Pancreas (tissue), 10 donors: ENCODE measurements at regions not wholly inside any gene's neighbourhood (a gene's known extent, or its start where the extent isn't known, plus 50 kb on each side); places are given as distances from the start of the nearest gene placed in this dataset.

ENCODE experiments used
- ATAC-seq, 4 donors: fragments of 200-7000 bp; cut with Tn5 transposase; one replicate each; pipeline versions ENCODE4 v1.8.0 to v1.9.1; 2020; ENCODE audit warnings: mild to moderate bottlenecking in 4 of 4, moderate library complexity in 4 of 4
- DNase-seq, 6 donors: peaks; one replicate each; pipeline ENCODE4 v3.0.0-alpha.2; 2020
- FAIRE-seq: peaks from 2 replicates; lab custom pipeline; 2012; peaks lifted over from hg19 to GRCh38; lab: Jason Lieb, UNC
- H3K27ac ChIP-seq, 4 donors: fragments of 200-600 bp; sonication (generic); 1 replicate in 3 of 4; 2 replicates in 1 of 4; pipeline versions ENCODE4 v1.5.0 to v1.8.0; 2020
- H3K27me3 ChIP-seq, 4 donors: fragments of 200-600 bp; one replicate each; pipeline ENCODE4 v1.8.0; 2021
- H3K36me3 ChIP-seq, 3 donors: fragments of 200-600 bp; sonication (generic) in 1 of 3; one replicate each; pipeline versions ENCODE4 v1.5.0 to v1.8.0; 2020 to 2021
- H3K4me1 ChIP-seq, 3 donors: fragments of 200-600 bp; one replicate each; pipeline ENCODE4 v1.8.0; 2021
- H3K4me3 ChIP-seq, 4 donors: fragments of 200-600 bp; sonication (generic) in 2 of 4; one replicate each; pipeline versions ENCODE4 v1.5.0 to v1.8.0; 2020 to 2021
- H3K9me3 ChIP-seq, 4 donors: fragments of 200-600 bp; one replicate each; pipeline ENCODE4 v1.8.0; 2021
- WGBS, 2 donors: extraction: QIAGEN DNeasy Blood & Tissue Kit; methylation state at CpG; one replicate each; pipeline ENCODE4 v1.1.7; 2013; 5-methylcytosine and 5-hydroxymethylcytosine counted together
- intact Hi-C, 3 donors: fragments of 100-400 bp; cut with DNase I; formaldehyde crosslinking; loops; one replicate each; pipeline versions ENCODE4 v1.11.1 to v1.14.2; 2022
- TF ChIP-seq, protein P1 (sequence below), 4 donors: fragments of 200-600 bp; sonication (generic) in 3 of 4; IDR thresholded peaks; one replicate each; pipeline versions ENCODE4 v1.5.0 to v1.8.0; 2021; ENCODE audit warnings: antibody characterized with exemption in 4 of 4
- donor health status: healthy with polysubstance abuse.
- donor health status: DM: no; HTN: no; CAD: no; lungs with moderate emphysema.
- donor health status: DM: no; HTN: no; CAD: no.
- donor health status: control.
- donor health status: control.
- donor health status: Bipolar disorder and iron deficiency.
- donor health status: DM: yes; HTN: yes; CAD: no.
- donor health status: DM: no; HTN: no; CAD: no.
- donor health status: DM: no; HTN: no; CAD: no.
- donor health status: DM: yes; HTN: yes; CAD: no.

DNA sequence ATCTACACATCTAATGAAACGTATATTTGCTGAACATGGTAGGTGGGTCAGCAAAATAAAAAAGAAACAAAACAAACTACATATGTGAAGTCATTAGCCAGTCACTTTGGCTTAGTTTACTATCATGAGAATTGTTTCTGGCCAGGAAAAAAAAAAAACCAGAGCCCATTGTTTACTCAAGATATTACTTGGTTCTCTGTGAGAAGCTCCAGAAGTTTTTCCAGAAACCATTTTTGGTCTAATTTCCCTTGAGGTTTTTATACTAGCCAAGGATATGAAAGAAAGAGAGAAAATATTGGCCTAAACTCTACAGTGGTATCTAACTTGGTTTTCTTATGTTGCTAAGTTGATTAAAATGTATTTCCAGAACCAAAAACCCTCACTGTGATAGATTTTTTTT lies 259.1 kb downstream of the PDHA2 start:
- Histone ChIP-seq H3K4me1 (peaks cover 9 to 18% (median 9%) of the 10 kb centered on the region in 3 donors), H3K9me3 (no peaks in the 10 kb centered on the region), H3K4me3 (no peak overlapping the region), H3K36me3 (no peaks in the 10 kb centered on the region), H3K27me3 (no peaks in the 10 kb centered on the region), H3K27ac (peak overlapping the region in 2 of 4 donors; percentile 18 to 40)
- WGBS, 2 donors: 32 to 34% methylated on average over 1 of the region's 1 CpG
- peak in 3 of 4 donors; percentile 75 to 89 (median 76) for ATAC-seq
- no peak for FAIRE-seq
- TF ChIP-seq, protein P1, sequence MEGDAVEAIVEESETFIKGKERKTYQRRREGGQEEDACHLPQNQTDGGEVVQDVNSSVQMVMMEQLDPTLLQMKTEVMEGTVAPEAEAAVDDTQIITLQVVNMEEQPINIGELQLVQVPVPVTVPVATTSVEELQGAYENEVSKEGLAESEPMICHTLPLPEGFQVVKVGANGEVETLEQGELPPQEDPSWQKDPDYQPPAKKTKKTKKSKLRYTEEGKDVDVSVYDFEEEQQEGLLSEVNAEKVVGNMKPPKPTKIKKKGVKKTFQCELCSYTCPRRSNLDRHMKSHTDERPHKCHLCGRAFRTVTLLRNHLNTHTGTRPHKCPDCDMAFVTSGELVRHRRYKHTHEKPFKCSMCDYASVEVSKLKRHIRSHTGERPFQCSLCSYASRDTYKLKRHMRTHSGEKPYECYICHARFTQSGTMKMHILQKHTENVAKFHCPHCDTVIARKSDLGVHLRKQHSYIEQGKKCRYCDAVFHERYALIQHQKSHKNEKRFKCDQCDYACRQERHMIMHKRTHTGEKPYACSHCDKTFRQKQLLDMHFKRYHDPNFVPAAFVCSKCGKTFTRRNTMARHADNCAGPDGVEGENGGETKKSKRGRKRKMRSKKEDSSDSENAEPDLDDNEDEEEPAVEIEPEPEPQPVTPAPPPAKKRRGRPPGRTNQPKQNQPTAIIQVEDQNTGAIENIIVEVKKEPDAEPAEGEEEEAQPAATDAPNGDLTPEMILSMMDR (IDR thresholded peaks at IDR 0.05): no peak
- DNase-seq: no peak
- intact Hi-C loops: no loop called here

DNA sequence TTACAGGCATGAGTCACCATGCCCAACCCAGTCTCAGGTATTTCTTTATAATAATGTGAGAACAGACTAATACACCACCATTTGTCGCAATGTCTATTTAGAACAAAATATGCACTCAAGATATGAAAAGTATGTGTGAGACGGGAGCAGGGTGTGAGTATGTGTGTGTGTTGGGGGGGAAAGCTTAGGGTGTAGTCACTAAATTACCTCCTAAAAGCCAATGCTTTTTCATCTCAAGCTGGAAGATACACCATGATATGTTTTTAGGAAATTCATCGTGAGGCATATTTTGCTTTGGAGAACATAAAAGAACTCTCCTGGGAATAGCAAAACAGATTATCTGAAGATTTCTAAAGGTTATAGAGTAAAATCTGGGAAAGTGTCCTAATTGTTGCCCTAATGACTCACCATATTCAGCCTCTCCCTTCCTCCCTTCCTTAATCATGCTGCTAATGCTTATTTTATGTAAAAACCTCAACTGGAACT lies 262.7 kb downstream of the PDHA2 start:
- FAIRE-seq: no peak
- TF ChIP-seq, protein P1 (IDR thresholded peaks at IDR 0.05): no peak
- intact Hi-C loops: no loop called here
- H3K4me1 ChIP-seq: peaks cover 9 to 19% (median 9%) of the 10 kb centered on the region in 3 donors
- H3K4me3 ChIP-seq: no peak overlapping the region
- no peak overlapping the region for H3K27ac ChIP-seq
- no peaks in the 10 kb centered on the region for H3K9me3 ChIP-seq
- H3K36me3 ChIP-seq: no peaks in the 10 kb centered on the region
- peak in 1 of 4 donors; percentile 30 for ATAC-seq
- 91 to 94% methylated on average over 3 of the region's 3 CpGs for WGBS, 2 donors
- no peak for DNase-seq
- H3K27me3 ChIP-seq: no peaks in the 10 kb centered on the region

DNA sequence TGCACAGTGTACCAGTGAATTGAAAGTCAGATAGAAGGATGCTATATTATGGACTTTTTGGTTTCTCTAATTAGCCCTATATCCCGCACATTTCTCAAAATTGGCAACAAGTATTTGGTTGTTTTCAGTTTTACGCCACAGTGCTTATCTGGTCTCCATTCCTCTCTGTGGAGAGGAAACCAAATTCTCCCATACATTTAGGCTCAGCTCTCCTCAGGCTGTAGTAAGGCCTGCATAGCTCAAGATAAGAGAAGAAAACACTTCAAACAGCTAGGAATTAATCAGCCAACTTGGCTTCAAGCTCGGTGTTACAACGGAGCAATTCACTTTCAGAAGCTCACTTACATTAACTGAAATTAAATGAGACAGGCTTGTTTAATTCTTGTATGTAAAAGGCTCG lies 263.2 kb downstream of the PDHA2 start:
- DNase-seq (no peak), ATAC-seq (peak in 2 of 4 donors; percentile 56 to 63), FAIRE-seq (no peak)
- 39 to 40% methylated on average over 5 of the region's 5 CpGs for WGBS, 2 donors
- Histone ChIP-seq H3K27ac (no peak overlapping the region), H3K4me3 (no peak overlapping the region), H3K36me3 (no peaks in the 10 kb centered on the region), H3K4me1 (peaks cover 6 to 14% (median 9%) of the 10 kb centered on the region in 3 donors), H3K9me3 (no peaks in the 10 kb centered on the region), H3K27me3 (no peaks in the 10 kb centered on the region)
- TF ChIP-seq, protein P1 (IDR thresholded peaks at IDR 0.05): no peak
- intact Hi-C loops: no loop called here

DNA sequence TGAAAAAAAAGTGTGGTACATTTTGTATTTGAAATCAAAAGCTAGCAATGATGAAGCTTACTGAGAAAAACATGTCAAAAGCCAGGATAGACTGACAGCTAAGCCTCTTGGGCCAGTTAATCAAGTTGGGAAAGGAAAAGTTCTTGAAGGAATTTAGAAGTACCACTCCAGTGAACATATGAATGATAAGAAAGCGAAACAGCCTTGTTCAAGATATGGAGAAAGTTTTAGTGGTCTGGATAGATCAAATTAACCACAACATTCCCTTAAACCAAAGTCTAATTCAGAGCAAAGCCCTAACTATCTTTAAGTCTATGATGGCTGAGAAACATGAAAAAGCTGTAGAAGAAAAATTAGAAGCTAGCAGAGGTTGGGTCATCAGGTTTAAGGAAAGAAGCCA lies 268.3 kb downstream of the PDHA2 start:
- Histone ChIP-seq H3K27me3 (no peaks in the 10 kb centered on the region), H3K9me3 (no peaks in the 10 kb centered on the region), H3K4me3 (no peak overlapping the region), H3K4me1 (peaks cover 0 to 10% (median 0%) of the 10 kb centered on the region in 3 donors), H3K36me3 (no peaks in the 10 kb centered on the region), H3K27ac (no peak overlapping the region)
- no peak for ATAC-seq
- TF ChIP-seq, protein P1 (IDR thresholded peaks at IDR 0.05): no peak
- no peak for DNase-seq
- no peak for FAIRE-seq
- 86 to 96% methylated on average over 1 of the region's 1 CpG for WGBS, 2 donors
- intact Hi-C loops: no loop called here

DNA sequence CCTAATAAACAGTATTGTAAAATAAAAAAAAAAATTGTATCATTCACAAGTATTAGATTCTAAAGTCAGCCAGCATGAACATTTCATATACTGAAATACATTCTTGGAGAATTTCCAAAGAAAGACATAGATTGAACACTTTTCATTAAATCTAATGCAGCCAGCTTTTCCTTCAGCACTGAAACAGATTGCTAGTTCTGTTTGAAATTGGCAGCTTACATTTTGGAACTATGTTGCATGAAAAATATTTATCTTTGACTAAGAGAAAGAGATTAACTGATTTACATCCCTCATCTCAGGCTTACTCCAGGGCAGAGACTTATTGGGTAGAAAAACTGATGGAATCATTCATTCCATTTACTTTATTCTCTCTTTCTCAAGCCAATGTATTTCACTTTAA lies 272.7 kb downstream of the PDHA2 start:
- Histone ChIP-seq H3K4me3 (no peak overlapping the region), H3K36me3 (no peaks in the 10 kb centered on the region), H3K27ac (no peak overlapping the region), H3K4me1 (no peaks in the 10 kb centered on the region), H3K9me3 (no peaks in the 10 kb centered on the region), H3K27me3 (no peaks in the 10 kb centered on the region)
- FAIRE-seq (no peak), ATAC-seq (no peak), DNase-seq (no peak)
- intact Hi-C loops: no loop called here
- TF ChIP-seq, protein P1 (IDR thresholded peaks at IDR 0.05): no peak
